HG03457 (cell line): ENCODE measurements at regions not wholly inside any gene's neighbourhood (a gene's known extent, or its start where the extent isn't known, plus 50 kb on each side); places are given as distances from the start of the nearest gene placed in this dataset.
"Not testable (repeated sequence)": the region's sequence is repeated elsewhere in the genome, so short reads cannot be mapped to it uniquely, and the experiment has no call there.

Experiments
- ATAC-seq: cut with Tn5 transposase; IDR thresholded peaks from one replicate; pipeline ENCODE4 v1.9.1; 2021; ENCODE audit warnings: moderate number of reproducible peaks; ENCODE audit not compliant: unreplicated experiment

DNA sequence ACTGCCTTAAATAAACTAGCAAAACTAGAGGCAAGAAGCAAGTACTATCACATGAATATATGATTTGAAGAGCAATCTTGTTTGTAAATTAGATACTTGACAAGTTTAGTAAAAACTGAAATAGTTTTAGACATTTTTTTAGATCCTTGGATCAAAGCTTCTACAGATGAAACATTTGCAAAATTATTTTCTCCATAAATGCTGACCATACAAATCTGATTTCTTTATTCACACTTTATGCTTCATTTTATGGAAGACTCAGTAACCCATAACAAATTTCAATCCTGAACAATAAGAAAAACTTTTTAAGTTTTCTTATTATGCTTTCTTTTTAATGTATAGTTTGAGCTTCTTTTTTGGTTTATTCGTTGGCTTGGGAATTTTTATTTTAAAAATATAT, 750.2 kb upstream of the SLITRK5 start:
- no peak for ATAC-seq

DNA sequence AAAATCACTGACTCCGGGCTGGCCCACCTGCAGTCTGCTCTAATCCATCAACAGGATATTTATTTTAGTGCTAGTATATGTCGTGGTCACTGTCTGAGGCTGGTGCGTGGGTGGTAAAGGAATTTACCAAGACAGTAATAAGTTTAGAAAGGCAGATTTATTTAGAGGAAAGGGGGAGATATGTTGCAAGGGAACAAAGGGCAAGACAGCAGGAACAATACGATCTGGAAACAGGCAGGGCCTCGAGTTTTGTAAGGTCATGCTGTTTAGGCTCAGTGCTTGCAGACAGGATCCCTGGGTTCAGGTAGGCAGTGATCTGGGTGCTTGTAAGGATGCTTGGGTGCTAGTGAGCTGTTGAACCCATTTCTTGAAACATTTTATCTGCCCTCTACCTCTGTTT, 748.2 kb upstream of the SLITRK5 start:
- ATAC-seq, result no peak

DNA sequence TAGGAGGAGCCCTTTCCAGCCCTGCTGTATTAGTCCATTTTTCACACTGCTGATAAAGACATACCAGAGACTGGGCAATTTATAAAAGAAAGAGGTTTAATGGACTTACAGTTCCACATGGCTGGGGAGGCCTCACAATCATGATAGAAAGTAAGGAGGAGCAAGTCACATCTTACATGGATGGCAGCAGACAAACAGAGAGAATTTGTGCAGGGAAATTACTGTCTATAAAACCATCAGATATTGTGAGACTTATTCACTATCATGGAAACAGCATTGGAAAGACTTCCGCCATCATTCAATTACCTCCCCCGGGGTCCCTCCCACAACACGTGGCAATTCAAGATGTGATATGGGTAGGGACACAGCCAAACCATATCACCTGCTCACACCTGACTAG, 744.3 kb upstream of the SLITRK5 start:
- ATAC-seq, result not testable (repeated sequence)

DNA sequence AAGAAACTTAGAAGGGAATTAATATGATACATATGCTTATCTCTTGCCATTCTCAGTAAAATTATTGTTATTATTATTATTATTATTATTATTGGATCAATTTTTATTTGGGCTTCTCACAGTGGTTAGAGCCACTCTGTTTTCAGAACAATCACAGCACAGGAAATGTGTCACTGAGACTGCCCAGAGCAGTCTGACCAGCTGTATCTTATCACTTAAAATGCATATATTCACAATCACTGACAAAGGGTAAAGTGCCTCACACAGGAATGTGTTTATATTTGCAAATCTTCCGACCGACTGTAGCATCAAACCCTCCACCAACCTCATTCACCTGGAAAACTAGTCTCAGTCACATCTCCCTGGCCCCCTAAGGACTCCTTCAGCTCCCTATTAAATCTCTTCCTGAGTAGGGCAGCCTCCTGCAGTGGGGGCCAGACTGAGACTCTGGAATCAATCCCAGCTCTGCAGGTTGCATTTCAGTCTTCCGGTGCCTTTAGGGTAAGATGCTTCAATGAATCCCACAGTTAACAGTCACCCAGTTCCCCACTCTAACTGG, 738.3 kb upstream of the SLITRK5 start:
- no peak for ATAC-seq

DNA sequence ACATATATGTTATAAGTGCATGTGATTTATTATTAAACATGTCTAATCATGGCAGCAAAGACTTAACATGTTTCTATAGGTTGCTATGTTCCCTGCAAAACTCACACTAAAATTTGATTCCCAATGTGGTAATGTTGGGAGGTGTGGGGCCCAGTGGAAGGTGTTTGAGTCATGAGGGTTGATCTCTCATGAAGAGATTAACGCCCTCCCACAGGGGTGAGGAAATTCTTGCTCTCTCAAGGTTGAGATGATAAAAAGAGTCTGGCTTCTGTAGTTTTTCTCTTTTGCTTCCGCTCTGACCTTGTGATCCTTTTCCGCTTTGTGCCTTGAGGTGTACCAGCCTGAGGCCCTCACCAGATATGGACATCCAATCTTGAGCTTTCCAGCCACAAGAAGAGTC, 737.5 kb upstream of the SLITRK5 start:
- ATAC-seq, result no peak

DNA sequence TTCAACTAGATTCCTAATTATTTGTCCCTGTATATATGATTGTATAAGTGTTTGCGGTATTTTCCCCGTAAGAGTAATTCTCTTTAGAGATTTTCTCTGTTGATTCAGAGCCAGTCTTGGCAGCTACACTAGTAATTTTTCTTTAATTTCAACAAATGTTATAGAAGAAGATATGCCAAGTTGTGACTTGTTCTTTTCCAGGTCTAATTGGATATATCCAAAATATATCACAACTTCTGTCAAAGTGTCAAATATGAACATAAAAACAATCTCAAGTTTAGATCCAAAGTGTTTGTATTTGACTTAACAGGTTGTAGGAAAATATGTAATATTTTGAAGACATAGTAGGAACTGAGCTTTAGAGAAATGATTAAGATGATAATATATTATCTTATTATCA, 733.9 kb upstream of the SLITRK5 start:
- no peak for ATAC-seq

DNA sequence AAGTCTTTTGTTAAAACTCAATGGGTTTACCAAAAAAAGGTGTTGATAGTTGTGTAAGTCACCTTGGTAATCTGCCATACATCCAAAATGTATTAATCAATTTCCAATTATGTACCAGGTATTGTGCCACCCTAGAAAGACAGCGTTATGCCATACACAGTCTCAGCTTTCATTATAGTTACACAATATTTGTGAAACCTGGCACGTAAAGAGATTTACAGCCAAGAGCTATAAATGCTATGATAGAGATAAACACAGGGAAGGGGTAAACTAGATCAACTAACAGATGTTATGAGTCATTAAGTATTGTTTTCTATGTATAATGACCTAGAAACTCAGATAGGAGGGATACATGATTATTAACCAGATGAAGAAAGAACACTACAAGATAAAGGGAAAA, 725.6 kb upstream of the SLITRK5 start:
- no peak for ATAC-seq

DNA sequence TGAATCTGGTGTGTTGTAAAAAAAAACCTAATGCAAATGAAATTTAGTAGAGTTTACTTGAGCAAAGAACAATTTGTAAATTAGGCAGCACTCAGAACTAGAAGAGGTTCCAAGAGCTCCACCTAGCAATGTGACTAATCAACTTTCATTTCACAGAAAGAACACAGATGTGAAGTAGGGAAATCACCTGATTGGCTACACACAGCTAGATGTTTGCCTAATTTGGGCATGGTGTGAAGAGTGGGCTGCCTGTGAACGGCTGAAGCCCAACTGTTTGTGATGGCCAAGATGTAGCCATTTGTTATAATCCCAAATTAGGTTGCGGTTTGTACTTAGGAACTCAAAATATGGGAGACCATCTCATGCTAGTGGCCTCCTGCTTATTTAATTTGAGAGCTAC, 724.4 kb upstream of the SLITRK5 start:
- ATAC-seq, result no peak

DNA sequence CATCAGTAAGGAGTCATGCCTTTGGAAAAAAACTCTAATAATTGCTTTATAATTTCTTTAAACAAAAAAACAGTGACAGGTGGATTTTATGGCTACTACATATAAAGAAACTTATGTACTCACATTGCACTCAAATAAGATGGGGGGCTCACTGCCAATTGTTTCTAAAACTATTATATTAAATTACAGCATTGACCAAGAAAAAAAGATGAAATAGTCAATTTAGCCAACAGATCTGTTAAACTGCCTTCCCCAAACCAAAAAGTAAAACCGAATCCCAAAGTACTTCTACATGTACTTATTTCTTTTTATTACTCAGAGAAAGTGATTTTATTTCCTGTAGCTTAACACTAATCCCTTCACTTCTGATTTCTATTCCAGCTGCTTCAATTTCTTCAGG, 716.8 kb upstream of the SLITRK5 start:
- ATAC-seq, result no peak

DNA sequence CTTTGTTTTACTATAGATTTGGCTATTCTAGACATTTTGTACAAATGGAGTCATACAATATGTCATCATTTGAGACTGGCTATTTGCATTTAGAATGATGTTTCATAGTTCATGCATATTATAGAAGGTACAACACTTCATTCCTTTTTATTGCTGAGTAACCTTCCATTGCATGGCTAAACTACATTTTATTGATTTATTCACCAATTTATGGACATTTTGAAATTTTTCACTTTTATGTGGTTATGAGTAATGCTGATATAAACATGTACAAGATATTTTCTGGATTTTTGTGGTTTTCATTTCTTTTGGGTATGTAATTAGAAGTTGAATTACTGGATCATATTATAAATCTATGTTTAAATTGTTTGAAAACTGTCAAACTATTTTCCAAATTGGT, 710.3 kb upstream of the SLITRK5 start:
- no peak for ATAC-seq

DNA sequence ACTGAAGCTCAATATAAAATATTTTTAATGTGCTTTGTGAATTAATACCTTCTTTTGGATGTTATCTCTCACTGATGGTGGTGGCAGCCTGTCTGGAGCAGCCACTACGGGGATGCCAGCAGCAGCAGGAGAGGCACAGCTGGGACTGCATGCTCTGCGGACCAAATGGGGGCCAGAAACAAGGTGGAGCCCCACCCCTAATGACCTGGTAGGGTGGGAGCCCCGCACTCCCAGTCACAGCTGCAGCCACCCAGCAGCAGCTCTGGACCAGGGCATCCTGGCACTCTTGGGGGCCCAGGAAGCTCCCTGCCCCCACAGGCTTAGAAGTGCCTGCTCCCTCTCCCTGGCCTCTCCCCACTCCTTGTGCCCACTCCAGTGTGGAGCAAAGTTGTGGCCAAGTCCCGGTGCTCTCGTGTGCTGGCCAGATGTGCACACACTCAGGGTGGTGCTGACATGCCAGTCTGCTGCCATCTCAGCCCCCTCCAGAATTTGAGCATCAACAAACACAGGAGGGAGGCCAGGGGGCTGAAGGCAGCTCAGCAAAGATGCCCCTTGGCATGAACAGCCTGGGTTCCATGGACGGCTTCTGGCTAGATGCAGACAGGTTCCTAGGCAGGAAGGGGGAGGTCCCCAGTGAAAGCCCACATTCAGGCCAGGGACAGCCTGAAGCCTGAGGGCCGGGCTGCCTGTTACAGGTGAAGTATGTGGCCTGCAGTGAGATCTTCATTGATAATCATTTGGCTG, 696.7 kb upstream of the SLITRK5 start:
- no peak for ATAC-seq

DNA sequence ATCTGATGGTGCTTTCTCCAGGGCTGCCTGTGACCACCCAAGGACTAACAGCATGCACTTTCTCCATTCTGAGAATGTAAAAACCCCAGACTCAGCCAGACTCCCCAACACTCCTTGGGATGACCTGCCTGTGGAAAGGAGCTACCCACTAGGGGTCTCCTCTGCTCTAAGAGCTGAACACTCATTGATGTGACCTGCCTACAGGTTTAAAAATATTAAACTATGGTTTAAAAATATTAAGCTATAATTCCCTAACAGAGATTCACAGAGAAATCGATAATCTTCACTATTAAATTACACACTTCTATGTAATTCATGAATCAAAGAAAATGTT, 696.2 kb upstream of the SLITRK5 start:
- ATAC-seq, result no peak

DNA sequence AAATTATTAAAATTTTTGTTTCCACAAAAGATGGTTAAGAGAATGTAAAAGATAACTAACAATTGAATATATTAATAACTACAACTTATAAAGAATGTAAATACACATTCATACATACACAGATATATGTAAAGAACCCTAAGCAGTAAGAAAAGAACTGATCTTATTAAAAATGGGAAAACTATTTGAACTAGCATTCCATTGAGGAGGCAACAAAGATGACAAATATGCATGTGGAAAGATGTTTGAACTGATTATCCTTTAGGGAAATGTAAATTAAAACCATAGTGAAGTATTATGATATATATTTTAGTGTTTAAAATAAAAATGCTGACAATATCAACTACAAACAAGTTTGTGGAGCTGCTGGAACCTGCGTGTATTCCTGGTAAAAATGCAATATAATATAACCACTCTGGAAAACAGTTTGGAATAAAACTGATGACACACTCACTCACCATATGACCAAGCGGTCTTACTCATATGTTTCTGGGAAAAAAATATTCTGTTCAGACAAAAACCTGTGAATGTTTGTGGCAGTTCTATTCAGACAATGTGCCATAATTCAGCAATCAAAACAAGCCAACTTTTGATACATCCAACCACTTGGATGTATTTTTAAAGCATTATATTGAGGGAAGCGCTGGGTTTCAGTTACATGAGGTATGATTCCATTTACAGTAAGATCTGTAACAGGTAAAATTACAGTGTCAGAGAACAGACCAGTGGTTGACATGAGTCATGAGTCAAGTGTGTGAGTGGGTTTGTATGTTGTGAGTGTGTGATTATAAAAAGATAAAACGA, 694.4 kb upstream of the SLITRK5 start:
- no peak for ATAC-seq

DNA sequence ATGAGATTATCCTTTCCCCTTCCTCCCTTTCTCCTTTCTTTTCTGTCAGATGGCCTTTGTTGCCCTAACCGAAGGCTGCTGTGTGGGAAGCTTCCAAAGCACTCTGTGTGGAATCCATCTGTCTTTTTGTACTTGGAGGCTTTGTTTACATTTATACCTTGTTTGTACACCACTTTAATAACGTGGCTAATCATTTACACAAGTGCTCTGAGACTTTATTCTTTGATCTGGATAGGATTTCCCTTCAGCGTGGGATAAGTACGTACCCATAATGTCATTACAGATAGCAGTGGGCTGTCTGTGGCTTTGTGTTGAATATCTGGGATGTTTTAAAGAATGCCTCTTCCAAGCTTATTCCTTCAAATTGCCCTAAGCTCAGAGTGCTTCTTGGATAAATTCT, 684.7 kb upstream of the SLITRK5 start:
- ATAC-seq, result no peak

DNA sequence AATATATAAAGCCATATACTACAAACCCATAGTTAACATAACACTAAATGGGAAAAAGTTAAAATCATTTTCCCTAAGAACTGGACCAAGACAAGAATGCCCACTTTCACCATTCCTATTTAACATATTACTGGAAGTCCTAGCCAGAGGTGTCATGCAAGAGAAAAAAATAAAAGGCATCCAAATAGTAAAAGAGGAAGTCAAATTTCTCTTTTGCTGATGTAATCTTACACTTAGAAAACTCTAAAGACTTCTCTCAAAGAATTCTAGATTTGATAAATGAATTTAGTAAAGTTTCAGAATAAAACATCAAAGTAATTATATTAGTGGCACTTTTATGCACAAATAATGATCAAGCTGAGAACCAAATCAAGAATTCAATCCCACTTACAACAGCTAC, 678.9 kb upstream of the SLITRK5 start:
- no peak for ATAC-seq

DNA sequence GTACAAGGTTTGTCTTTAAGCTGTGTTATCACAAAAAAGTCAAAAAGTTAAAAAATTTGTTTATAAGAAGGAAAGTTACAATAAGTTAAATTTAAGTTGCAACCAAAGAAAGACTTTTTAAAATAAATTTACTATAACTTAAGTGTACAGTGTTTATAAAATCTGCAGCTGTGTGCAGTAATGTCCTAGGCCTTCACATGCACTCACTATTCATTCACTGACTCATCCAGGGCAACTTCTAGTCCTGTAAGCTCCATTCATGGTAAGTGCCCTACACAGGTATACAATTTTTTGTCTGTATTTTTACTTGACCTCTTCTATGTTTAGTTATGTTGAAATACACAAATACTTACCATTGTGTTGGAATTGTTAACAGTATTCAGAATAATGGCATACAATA, 667.9 kb upstream of the SLITRK5 start:
- ATAC-seq, result no peak

DNA sequence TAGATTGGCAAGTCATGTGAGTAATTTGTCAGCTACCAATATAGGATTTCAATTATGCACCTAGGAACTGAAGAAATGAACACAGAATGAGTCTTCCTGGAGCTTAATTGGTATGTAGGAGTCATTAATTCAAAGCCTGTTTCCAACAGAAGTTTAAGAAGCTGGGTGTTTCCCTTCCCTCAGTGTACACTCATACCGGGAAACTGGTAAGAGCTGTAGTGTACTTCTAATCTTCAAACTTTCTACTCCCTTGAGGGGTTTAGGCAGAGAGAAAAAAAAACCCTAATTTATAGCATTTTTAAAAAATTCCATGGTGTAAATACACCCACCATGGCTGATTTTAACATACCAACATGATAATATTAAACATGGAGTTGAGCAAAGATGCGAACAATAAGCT, 665.7 kb upstream of the SLITRK5 start:
- ATAC-seq, result no peak

DNA sequence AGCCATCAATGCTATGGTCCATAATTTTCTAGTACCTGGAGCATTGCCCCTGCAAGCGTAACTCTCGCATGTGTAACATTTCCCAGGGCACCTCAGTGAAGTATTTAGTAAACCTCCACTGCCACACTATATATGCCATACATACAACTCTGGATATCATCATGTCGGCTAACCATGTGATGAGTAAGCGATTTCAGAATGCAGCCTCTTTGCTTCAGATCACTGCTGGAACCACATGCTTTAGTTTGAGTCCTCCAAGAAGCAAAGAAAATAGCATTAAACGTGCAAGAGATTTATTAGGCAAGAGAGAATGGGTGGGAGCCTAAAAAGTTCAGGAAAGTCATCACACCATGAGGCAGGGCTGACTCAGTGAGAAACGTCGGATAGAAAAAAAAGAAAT, 635.6 kb upstream of the SLITRK5 start:
- ATAC-seq, result no peak

DNA sequence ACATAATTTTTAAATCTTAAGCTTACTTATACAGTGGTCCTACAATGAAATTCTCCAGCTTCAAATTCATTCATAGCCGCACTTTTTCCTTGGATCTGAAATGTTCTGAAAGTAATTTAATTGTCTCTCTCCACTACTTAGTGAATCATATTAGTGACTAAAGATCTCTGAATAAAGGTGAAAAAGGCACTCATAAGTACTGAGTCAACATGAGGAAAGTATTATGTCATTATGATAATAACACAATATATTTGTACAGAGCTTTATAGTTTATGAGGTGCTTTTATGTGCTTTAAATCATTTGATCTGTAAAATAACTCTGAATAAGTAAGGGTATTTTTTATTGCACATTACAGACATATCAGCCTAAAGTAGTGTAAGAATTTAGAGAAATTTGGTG, 628.2 kb upstream of the SLITRK5 start:
- no peak for ATAC-seq

DNA sequence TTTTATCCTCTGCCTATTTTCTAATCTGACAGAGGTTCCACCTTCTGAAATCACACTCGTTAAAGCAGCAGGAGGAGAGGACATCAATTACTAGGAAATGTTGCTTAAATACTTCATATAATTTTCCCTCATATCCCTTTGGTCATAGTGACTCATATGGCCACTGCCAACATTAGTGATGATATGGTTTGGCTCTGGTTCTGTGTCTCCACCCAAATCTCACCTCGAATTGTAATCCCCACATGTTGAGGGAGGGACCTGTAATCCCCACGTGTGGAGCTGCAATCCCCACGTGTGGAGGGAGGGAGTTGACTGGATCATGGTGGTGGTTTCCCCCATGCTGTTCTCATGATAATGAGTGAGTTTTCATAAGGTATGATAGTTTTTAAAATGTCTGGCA, 618.4 kb upstream of the SLITRK5 start:
- ATAC-seq, result no peak

DNA sequence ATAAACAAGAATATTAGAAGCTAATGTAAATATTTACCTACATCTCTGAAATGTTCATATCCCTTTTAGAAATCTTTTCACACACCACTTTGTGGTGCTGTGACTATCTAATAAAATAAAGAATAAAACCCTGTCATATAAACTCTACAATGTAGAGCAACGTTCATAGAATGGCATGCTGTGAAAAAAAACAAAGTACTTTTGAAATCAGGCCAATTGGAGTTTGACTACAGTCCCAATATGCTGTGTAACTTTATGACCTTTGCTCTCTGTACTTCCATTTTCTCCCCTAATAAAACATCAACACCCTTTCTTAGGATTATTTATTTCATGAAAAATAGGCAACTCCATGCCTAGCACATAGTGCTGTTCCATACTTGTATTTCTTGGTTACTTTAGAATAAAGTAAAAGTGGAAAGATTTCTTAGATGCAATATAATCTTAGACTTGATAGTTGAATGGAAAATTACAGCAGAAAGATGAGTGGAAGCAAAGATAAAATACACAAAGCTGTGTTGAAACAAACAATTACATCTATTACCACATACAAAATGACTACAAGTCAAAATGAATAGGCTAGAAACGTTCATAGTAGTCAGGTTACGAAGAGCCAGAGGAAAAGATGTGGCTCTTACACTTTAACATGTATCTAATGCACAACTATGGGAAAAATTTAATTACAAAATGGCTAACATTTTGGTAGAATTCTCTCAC, 613.2 kb upstream of the SLITRK5 start:
- no peak for ATAC-seq
